Fibroblast of lung (primary cell): ENCODE measurements at regions not wholly inside any gene's neighbourhood (a gene's known extent, or its start where the extent isn't known, plus 50 kb on each side); places are given as distances from the start of the nearest gene placed in this dataset.

Source experiments
- DNase-seq, 2 donors: peaks; one replicate each; pipeline versions ENCODE4 v3.0.0 to v3.0.0-alpha.2; 2010; ENCODE audit warnings: low read depth in 2 of 2
- H2AFZ ChIP-seq: 2 replicates; pipeline ENCODE4 v1.5.1; 2012; ENCODE audit warnings: low read length, control low read depth, inconsistent platforms
- H3K27ac ChIP-seq: 2 replicates; pipeline ENCODE4 v1.5.1; 2011; ENCODE audit warnings: low read length, control low read depth; ENCODE audit not compliant: insufficient read depth
- H3K27me3 ChIP-seq: 2 replicates; pipeline ENCODE4 v1.5.1; 2011; ENCODE audit warnings: mild to moderate bottlenecking, low read length; ENCODE audit not compliant: control insufficient read depth, insufficient read depth
- H3K36me3 ChIP-seq: 2 replicates; pipeline ENCODE4 v1.5.1; 2011; ENCODE audit warnings: low read length; ENCODE audit not compliant: control insufficient read depth, insufficient read depth
- H3K4me1 ChIP-seq: 2 replicates; pipeline ENCODE4 v1.5.1; 2011; ENCODE audit warnings: low read length; ENCODE audit not compliant: control insufficient read depth, insufficient read depth; ENCODE audit errors: extremely low read depth
- H3K4me2 ChIP-seq: 2 replicates; pipeline ENCODE4 v1.5.1; 2011; ENCODE audit warnings: low read length, control low read depth; ENCODE audit not compliant: insufficient read depth; ENCODE audit errors: extremely low read depth
- H3K4me3 ChIP-seq, 4 experiments: fragments of 200-600 bp in 1 of 4; sonication (generic) in 1 of 4; replicated peaks in 1 of 4; 2 replicates each; pipeline ENCODE4 v1.5.1; 2011 to 2016; ENCODE audit warnings: low read length in 4 of 4, low read depth in 3 of 4, mild to moderate bottlenecking in 3 of 4, control low read depth in 2 of 4, inconsistent platforms in 1 of 4, mixed read lengths in 1 of 4; ENCODE audit not compliant: insufficient read depth in 1 of 4; ENCODE audit errors: control extremely low read depth in 1 of 4
- H3K79me2 ChIP-seq: 2 replicates; pipeline ENCODE4 v1.5.1; 2012; ENCODE audit warnings: mild to moderate bottlenecking, low read length, inconsistent platforms; ENCODE audit not compliant: control insufficient read depth, insufficient read depth
- H3K9ac ChIP-seq: 2 replicates; pipeline ENCODE4 v1.5.1; 2011; ENCODE audit warnings: mild to moderate bottlenecking, low read length, control low read depth; ENCODE audit not compliant: insufficient read depth
- H3K9me3 ChIP-seq: 2 replicates; pipeline ENCODE4 v1.5.1; 2012; ENCODE audit warnings: low read depth, low read length; ENCODE audit not compliant: control insufficient read depth, insufficient read depth
- H4K20me1 ChIP-seq: 2 replicates; pipeline ENCODE4 v1.5.1; 2011; ENCODE audit warnings: low read length; ENCODE audit not compliant: control insufficient read depth, insufficient read depth; ENCODE audit errors: extremely low read depth
- EZH2 ChIP-seq: IDR thresholded peaks from 2 replicates; pipeline ENCODE4 v1.5.1; 2012; ENCODE audit warnings: low read length, control low read depth, mild to moderate bottlenecking; ENCODE audit errors: missing control alignments
- TF ChIP-seq, protein P1 (sequence below), 2 donors: IDR thresholded peaks in 1 of 2; conservative IDR thresholded peaks in 1 of 2; 1 replicate in 1 of 2; 2 replicates in 1 of 2; pipeline ENCODE4 v1.5.1; 2011 to 2012; ENCODE audit warnings: low read length in 2 of 2, control low read depth in 1 of 2, inconsistent platforms in 1 of 2, low read depth in 1 of 2, mild to moderate bottlenecking in 1 of 2

DNA sequence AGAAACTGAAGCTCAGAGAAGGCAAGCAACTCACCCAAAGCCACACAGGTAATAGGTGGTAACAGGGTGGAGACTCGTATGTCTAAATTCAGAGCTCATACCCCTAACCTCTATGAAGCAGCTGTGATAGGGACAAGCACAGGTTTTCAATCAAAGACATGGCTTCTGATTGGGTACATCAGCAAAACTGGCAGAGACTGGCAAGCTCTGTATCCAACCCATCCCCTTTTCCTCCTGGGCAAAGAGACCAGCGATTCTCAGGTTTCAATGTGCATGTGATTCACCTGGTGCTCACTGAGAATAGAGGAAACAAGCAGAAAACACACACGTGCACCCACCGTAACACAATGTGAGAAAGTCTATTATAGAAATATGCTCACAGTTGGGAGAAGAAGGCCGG, 153.0 kb downstream of the SMIM20 start:
- no peaks in the 10 kb centered on the region for H3K27me3 ChIP-seq
- no peak overlapping the region for H3K9ac ChIP-seq
- no peak for TF ChIP-seq EZH2
- TF ChIP-seq, protein P1, sequence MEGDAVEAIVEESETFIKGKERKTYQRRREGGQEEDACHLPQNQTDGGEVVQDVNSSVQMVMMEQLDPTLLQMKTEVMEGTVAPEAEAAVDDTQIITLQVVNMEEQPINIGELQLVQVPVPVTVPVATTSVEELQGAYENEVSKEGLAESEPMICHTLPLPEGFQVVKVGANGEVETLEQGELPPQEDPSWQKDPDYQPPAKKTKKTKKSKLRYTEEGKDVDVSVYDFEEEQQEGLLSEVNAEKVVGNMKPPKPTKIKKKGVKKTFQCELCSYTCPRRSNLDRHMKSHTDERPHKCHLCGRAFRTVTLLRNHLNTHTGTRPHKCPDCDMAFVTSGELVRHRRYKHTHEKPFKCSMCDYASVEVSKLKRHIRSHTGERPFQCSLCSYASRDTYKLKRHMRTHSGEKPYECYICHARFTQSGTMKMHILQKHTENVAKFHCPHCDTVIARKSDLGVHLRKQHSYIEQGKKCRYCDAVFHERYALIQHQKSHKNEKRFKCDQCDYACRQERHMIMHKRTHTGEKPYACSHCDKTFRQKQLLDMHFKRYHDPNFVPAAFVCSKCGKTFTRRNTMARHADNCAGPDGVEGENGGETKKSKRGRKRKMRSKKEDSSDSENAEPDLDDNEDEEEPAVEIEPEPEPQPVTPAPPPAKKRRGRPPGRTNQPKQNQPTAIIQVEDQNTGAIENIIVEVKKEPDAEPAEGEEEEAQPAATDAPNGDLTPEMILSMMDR (conservative IDR thresholded peaks at IDR 0.05 in 1 of 2, IDR thresholded peaks at IDR 0.05 in 1 of 2; ENCODE audit: low read depth in 1 of 2, low read length in 2 of 2), result no peak
- H3K4me1 ChIP-seq, result no peaks in the 10 kb centered on the region
- H3K4me2 ChIP-seq, result no peak overlapping the region
- no peaks in the 10 kb centered on the region for H3K79me2 ChIP-seq
- no peaks in the 10 kb centered on the region for H4K20me1 ChIP-seq
- no peak for DNase-seq
- H3K9me3 ChIP-seq, result no peaks in the 10 kb centered on the region
- no peak overlapping the region for H3K27ac ChIP-seq
- H3K4me3 ChIP-seq, result no peak overlapping the region
- no peak overlapping the region for H2AFZ ChIP-seq
- H3K36me3 ChIP-seq, result no peaks in the 10 kb centered on the region

DNA sequence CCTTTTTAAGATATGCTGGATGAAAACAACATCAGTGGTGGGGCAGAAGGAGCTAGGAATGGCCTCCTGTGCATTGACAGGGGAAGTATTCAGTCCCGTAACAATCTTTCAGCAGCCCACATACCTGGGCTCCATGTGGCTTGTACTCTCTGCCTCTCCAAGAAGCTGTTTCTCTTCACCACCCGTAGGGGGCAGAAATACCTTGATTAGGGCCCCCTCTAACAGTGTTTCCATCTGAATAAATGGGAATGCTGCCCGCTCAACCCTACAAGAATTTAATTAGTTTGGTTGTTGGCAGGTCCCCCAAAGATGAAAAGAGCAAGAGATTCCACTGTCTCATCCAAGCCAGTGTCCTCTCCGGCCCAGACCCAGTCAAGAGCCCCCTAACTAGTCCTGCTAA, 155.2 kb downstream of the SMIM20 start:
- Histone ChIP-seq H2AFZ (no peak overlapping the region), H3K9me3 (no peaks in the 10 kb centered on the region), H3K4me2 (no peak overlapping the region), H3K4me3 (no peak overlapping the region), H3K9ac (no peak overlapping the region), H4K20me1 (no peaks in the 10 kb centered on the region), H3K4me1 (no peaks in the 10 kb centered on the region), H3K36me3 (no peaks in the 10 kb centered on the region), H3K27ac (no peak overlapping the region), H3K27me3 (no peaks in the 10 kb centered on the region), H3K79me2 (no peaks in the 10 kb centered on the region)
- peak; percentile 50 to 67 for DNase-seq
- TF ChIP-seq, protein P1 (conservative IDR thresholded peaks at IDR 0.05 in 1 of 2, IDR thresholded peaks at IDR 0.05 in 1 of 2; ENCODE audit: low read depth in 1 of 2, low read length in 2 of 2), result peak; percentile 14 to 59
- no peak for TF ChIP-seq EZH2

DNA sequence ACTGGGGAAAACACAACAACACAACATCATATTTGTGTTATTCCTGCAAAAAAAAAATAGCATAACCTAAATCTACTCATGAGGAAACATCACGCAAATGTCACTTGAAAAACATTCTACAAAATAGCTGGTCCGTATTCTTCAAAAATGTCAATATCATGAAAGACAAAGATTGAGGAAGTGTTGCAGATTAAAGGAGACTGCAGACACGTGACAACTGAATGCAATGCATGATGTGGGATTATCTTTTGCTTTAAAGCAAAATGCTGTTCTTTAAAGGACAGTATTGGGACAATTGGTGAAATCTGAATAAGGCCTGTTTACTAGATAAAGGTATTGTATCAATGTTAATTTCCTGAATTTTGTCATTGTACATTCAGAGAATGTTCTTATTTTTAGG, 157.7 kb downstream of the SMIM20 start:
- Histone ChIP-seq H3K9ac (no peak overlapping the region), H2AFZ (no peak overlapping the region)
- no peak for DNase-seq

More for the DNA sequence above, 157.7 kb downstream of the SMIM20 start:
- H3K4me1 ChIP-seq, result no peaks in the 10 kb centered on the region
- no peaks in the 10 kb centered on the region for H3K27me3 ChIP-seq
- H3K9me3 ChIP-seq, result no peaks in the 10 kb centered on the region
- H4K20me1 ChIP-seq, result no peaks in the 10 kb centered on the region
- no peak overlapping the region for H3K4me3 ChIP-seq
- H3K36me3 ChIP-seq, result no peaks in the 10 kb centered on the region
- no peaks in the 10 kb centered on the region for H3K79me2 ChIP-seq
- H3K27ac ChIP-seq, result no peak overlapping the region
- TF ChIP-seq, protein P1 (conservative IDR thresholded peaks at IDR 0.05 in 1 of 2, IDR thresholded peaks at IDR 0.05 in 1 of 2; ENCODE audit: low read depth in 1 of 2, low read length in 2 of 2), result no peak
- TF ChIP-seq EZH2, result no peak
- H3K4me2 ChIP-seq, result no peak overlapping the region
